SK-N-SH (cell line): ENCODE measurements at regions not wholly inside any gene's neighbourhood (a gene's known extent, or its start where the extent isn't known, plus 50 kb on each side); places are given as distances from the start of the nearest gene placed in this dataset.

ENCODE experiments used
- CTCF ChIA-PET: fragments of 300-600, 350-600 bp; formaldehyde crosslinking; extraction: SDS; loops from one replicate; lab custom pipeline; 2021; lab: Yijun Ruan, JAX
- POLR2A ChIA-PET: fragments of 350-600 bp; sonication (Branson Sonifier 250); formaldehyde crosslinking; extraction: SDS; loops from one replicate; lab custom pipeline; 2020; ENCODE audit warnings: antibody characterized with exemption, inconsistent platforms; lab: Yijun Ruan, JAX
- DNase-seq: peaks from one replicate; pipeline ENCODE4 v3.0.0; 2012
- H2AFZ ChIP-seq: fragments of 200-600 bp; sonication (generic); 2 replicates; pipeline ENCODE4 v1.8.1; 2016; ENCODE audit warnings: antibody characterized with exemption, mild to moderate bottlenecking, low read depth
- H3F3A ChIP-seq: fragments of 200-600 bp; sonication (generic); replicated peaks from 2 replicates; pipeline ENCODE3; 2016; ENCODE audit warnings: antibody characterized with exemption, mild to moderate bottlenecking; ENCODE audit not compliant: insufficient read depth
- H3K27ac ChIP-seq, 2 experiments: fragments of 200-500 bp in 1 of 2; fragments of 200-600 bp in 1 of 2; sonication (Bioruptor generic) in 1 of 2; sonication (generic), shearing (Covaris generic) in 1 of 2; 2 replicates each; pipeline versions ENCODE4 v1.5.1 to v1.6.1; 2014 to 2016; ENCODE audit warnings: low read depth in 2 of 2, inconsistent platforms in 1 of 2, low read length in 1 of 2, mild to moderate bottlenecking in 1 of 2, mixed read lengths in 1 of 2
- H3K27me3 ChIP-seq: fragments of 200-600 bp; sonication (generic), shearing (Covaris generic); 2 replicates; pipeline ENCODE4 v1.6.1; 2016; ENCODE audit warnings: mixed run types; ENCODE audit not compliant: insufficient read depth
- H3K36me3 ChIP-seq, 2 experiments: fragments of 200-500 bp in 1 of 2; fragments of 200-600 bp in 1 of 2; sonication (Bioruptor generic) in 1 of 2; sonication (generic) in 1 of 2; replicated peaks in 1 of 2; 2 replicates each; pipeline versions ENCODE3 to v1.5.1; 2014 to 2016; ENCODE audit warnings: low read length in 1 of 2, mild to moderate bottlenecking in 1 of 2; ENCODE audit not compliant: insufficient read depth in 2 of 2, control insufficient read depth in 1 of 2
- H3K4me1 ChIP-seq, 2 experiments: fragments of 200-500 bp in 1 of 2; fragments of 200-600 bp in 1 of 2; sonication (Bioruptor generic) in 1 of 2; sonication (generic), shearing (Covaris generic) in 1 of 2; 2 replicates each; pipeline versions ENCODE4 v1.5.1 to v1.6.1; 2014 to 2016; ENCODE audit warnings: low read depth in 1 of 2, low read length in 1 of 2, mixed run types in 1 of 2; ENCODE audit not compliant: insufficient read depth in 2 of 2, control insufficient read depth in 1 of 2
- H3K4me2 ChIP-seq: fragments of 200-600 bp; sonication (generic), shearing (Covaris generic); 2 replicates; pipeline ENCODE4 v1.6.1; 2017; ENCODE audit warnings: mixed run types
- H3K4me3 ChIP-seq, 2 experiments: fragments of 200-500 bp in 1 of 2; fragments of 200-600 bp in 1 of 2; sonication (Bioruptor generic) in 1 of 2; sonication (generic), shearing (Covaris generic) in 1 of 2; 2 replicates each; pipeline versions ENCODE4 v1.5.1 to v1.8.1; 2014 to 2016; ENCODE audit warnings: low read depth in 2 of 2, inconsistent platforms in 1 of 2, low read length in 1 of 2, mild to moderate bottlenecking in 1 of 2, mixed read lengths in 1 of 2, moderate library complexity in 1 of 2
- H3K79me2 ChIP-seq: fragments of 200-600 bp; sonication (generic); 2 replicates; pipeline ENCODE4 v1.8.1; 2017; ENCODE audit warnings: mild to moderate bottlenecking; ENCODE audit not compliant: insufficient read depth
- H3K9ac ChIP-seq: fragments of 200-600 bp; sonication (generic); 2 replicates; pipeline ENCODE4 v1.6.1; 2017; ENCODE audit warnings: mixed run types
- H3K9me2 ChIP-seq: fragments of 200-600 bp; sonication (generic); 2 replicates; pipeline ENCODE4 v1.6.1; 2017; ENCODE audit warnings: mixed run types
- H3K9me3 ChIP-seq: fragments of 200-600 bp; sonication (generic); 2 replicates; pipeline ENCODE4 v1.6.1; 2017; ENCODE audit warnings: mixed run types, mild to moderate bottlenecking, moderate library complexity
- H4K20me1 ChIP-seq: fragments of 200-600 bp; sonication (generic); 2 replicates; pipeline ENCODE4 v1.6.1; 2017; ENCODE audit warnings: mild to moderate bottlenecking, mixed run types; ENCODE audit not compliant: insufficient read depth
- CHD2 ChIP-seq: fragments of 150-350 bp; IDR thresholded peaks from 2 replicates; pipeline ENCODE4 v1.6.1; 2018; ENCODE audit warnings: low read length; ENCODE audit not compliant: partially characterized antibody
- ELF1 ChIP-seq: IDR thresholded peaks from 2 replicates; pipeline ENCODE4 v1.4.0; 2012
- FOSL2 ChIP-seq: IDR thresholded peaks from 2 replicates; pipeline ENCODE4 v1.4.0; 2012; ENCODE audit warnings: low read depth, mild to moderate bottlenecking, moderate library complexity, borderline replicate concordance
- FOXJ3 ChIP-seq: sonication (generic); formaldehyde crosslinking; IDR thresholded peaks from 2 replicates; pipeline ENCODE4 v1.5.1; 2020; ENCODE audit warnings: mild to moderate bottlenecking, missing genetic modification reagents
- FOXM1 ChIP-seq: IDR thresholded peaks from 2 replicates; pipeline ENCODE4 v1.4.0; 2012; ENCODE audit warnings: low read depth, mild to moderate bottlenecking
- GABPA ChIP-seq: IDR thresholded peaks from 2 replicates; pipeline ENCODE4 v1.4.0; 2012; ENCODE audit warnings: low read depth, mild to moderate bottlenecking
- GATA2 ChIP-seq: sonication (generic); formaldehyde crosslinking; IDR thresholded peaks from 2 replicates; pipeline ENCODE4 v1.5.0; 2020; ENCODE audit warnings: mild to moderate bottlenecking, missing genetic modification reagents
- JUND ChIP-seq: IDR thresholded peaks from 2 replicates; pipeline ENCODE4 v1.4.0; 2012
- POLR2AphosphoS5 ChIP-seq: IDR thresholded peaks from 2 replicates; pipeline ENCODE4 v1.6.1; 2012; ENCODE audit warnings: low read depth, low read length
- REST ChIP-seq: IDR thresholded peaks from 2 replicates; pipeline ENCODE4 v1.6.1; 2012; ENCODE audit warnings: mild to moderate bottlenecking, low read depth, low read length, moderate library complexity
- RFX5 ChIP-seq: IDR thresholded peaks from 2 replicates; pipeline ENCODE4 v1.6.1; 2012; ENCODE audit warnings: mild to moderate bottlenecking, improper control_type of control experiment, low read length
- RXRA ChIP-seq: IDR thresholded peaks from 2 replicates; pipeline ENCODE4 v1.4.0; 2012; ENCODE audit warnings: low read depth, mild to moderate bottlenecking, borderline replicate concordance
- TAF1 ChIP-seq: IDR thresholded peaks from 2 replicates; pipeline ENCODE4 v1.6.1; 2012; ENCODE audit warnings: low read depth, mild to moderate bottlenecking, low read length, moderate library complexity, borderline replicate concordance
- TEAD4 ChIP-seq: IDR thresholded peaks from 2 replicates; pipeline ENCODE4 v1.4.0; 2012; ENCODE audit warnings: mild to moderate bottlenecking, borderline replicate concordance; ENCODE audit not compliant: insufficient read depth
- YY1 ChIP-seq: IDR thresholded peaks from 2 replicates; pipeline ENCODE4 v1.4.0; 2012; ENCODE audit warnings: low read depth, mild to moderate bottlenecking
- WGBS: methylation state at CpG from one replicate; pipeline ENCODE4 v1.1.6; 2017; ENCODE audit warnings: low lambda C conversion rate; 5-methylcytosine and 5-hydroxymethylcytosine counted together
- TF ChIP-seq, protein P1 (sequence below): fragments of 200-600 bp; sonication (generic); IDR thresholded peaks from 2 replicates; pipeline ENCODE4 v1.6.1; 2017; ENCODE audit warnings: antibody characterized with exemption, mild to moderate bottlenecking, moderate library complexity
- TF ChIP-seq, protein P2 (sequence below): IDR thresholded peaks from 2 replicates; pipeline ENCODE4 v1.4.0; 2012; ENCODE audit warnings: low read depth, borderline replicate concordance
- TF ChIP-seq, protein P3 (sequence below): IDR thresholded peaks from 2 replicates; pipeline ENCODE4 v1.4.0; 2012; ENCODE audit warnings: low read depth
- TF ChIP-seq, protein P4 (sequence below): IDR thresholded peaks from 2 replicates; pipeline ENCODE4 v1.4.0; 2012; ENCODE audit warnings: low read depth, borderline replicate concordance

DNA sequence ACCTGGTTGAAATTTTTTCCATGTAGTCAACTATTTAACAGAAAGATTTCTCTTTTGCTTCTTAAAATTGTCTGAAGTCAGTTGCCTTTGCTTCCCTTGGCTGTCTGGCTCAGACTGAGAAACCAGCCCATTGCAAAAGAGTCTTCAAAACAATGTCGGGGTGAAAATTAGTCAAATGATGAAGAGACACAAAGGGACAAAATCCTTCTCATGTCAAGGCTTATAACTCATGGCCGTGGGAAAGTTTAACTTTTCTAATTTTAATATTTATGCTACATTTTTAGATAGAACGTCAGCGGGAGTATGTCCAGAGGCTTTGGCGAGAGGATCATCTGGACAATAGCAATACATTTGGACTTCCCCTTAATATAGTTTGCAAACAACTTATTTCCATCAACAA lies 127.2 kb downstream of the CD164 start:
- CTCF ChIA-PET: no interaction called here
- H3K79me2 ChIP-seq: no peaks in the 10 kb centered on the region
- POLR2A ChIA-PET: no interaction called here
- DNase-seq: no peak
- no peak for TF ChIP-seq RFX5
- TF ChIP-seq YY1: no peak
- no peak for TF ChIP-seq GABPA
- no peak for TF ChIP-seq POLR2AphosphoS5
- no peak for TF ChIP-seq FOSL2
- no peak for TF ChIP-seq TAF1
- TF ChIP-seq, protein P1, sequence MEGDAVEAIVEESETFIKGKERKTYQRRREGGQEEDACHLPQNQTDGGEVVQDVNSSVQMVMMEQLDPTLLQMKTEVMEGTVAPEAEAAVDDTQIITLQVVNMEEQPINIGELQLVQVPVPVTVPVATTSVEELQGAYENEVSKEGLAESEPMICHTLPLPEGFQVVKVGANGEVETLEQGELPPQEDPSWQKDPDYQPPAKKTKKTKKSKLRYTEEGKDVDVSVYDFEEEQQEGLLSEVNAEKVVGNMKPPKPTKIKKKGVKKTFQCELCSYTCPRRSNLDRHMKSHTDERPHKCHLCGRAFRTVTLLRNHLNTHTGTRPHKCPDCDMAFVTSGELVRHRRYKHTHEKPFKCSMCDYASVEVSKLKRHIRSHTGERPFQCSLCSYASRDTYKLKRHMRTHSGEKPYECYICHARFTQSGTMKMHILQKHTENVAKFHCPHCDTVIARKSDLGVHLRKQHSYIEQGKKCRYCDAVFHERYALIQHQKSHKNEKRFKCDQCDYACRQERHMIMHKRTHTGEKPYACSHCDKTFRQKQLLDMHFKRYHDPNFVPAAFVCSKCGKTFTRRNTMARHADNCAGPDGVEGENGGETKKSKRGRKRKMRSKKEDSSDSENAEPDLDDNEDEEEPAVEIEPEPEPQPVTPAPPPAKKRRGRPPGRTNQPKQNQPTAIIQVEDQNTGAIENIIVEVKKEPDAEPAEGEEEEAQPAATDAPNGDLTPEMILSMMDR: no peak
- TF ChIP-seq RXRA: no peak
- TF ChIP-seq, protein P2, sequence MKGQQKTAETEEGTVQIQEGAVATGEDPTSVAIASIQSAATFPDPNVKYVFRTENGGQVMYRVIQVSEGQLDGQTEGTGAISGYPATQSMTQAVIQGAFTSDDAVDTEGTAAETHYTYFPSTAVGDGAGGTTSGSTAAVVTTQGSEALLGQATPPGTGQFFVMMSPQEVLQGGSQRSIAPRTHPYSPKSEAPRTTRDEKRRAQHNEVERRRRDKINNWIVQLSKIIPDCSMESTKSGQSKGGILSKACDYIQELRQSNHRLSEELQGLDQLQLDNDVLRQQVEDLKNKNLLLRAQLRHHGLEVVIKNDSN: no peak
- TF ChIP-seq REST: no peak
- TF ChIP-seq, protein P3, sequence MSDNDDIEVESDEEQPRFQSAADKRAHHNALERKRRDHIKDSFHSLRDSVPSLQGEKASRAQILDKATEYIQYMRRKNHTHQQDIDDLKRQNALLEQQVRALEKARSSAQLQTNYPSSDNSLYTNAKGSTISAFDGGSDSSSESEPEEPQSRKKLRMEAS: no peak
- no peak for TF ChIP-seq TEAD4
- TF ChIP-seq FOXJ3 (CRISPR knock-in tag): no peak
- TF ChIP-seq CHD2: no peak
- no peak for TF ChIP-seq FOXM1
- TF ChIP-seq JUND: no peak
- no peak for TF ChIP-seq ELF1
- TF ChIP-seq, protein P4, sequence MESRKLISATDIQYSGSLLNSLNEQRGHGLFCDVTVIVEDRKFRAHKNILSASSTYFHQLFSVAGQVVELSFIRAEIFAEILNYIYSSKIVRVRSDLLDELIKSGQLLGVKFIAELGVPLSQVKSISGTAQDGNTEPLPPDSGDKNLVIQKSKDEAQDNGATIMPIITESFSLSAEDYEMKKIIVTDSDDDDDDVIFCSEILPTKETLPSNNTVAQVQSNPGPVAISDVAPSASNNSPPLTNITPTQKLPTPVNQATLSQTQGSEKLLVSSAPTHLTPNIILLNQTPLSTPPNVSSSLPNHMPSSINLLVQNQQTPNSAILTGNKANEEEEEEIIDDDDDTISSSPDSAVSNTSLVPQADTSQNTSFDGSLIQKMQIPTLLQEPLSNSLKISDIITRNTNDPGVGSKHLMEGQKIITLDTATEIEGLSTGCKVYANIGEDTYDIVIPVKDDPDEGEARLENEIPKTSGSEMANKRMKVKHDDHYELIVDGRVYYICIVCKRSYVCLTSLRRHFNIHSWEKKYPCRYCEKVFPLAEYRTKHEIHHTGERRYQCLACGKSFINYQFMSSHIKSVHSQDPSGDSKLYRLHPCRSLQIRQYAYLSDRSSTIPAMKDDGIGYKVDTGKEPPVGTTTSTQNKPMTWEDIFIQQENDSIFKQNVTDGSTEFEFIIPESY: no peak
- TF ChIP-seq GATA2 (CRISPR knock-in tag): no peak
- TF ChIP-seq, all 33 proteins: peak for 0
- 89% methylated on average over 5 of the region's 5 CpGs for WGBS
- Histone ChIP-seq H3K4me2 (no peak overlapping the region), H3K9ac (no peak overlapping the region), H4K20me1 (no peaks in the 10 kb centered on the region), H3K4me3 (no peak overlapping the region), H3K27ac (no peak overlapping the region), H3F3A (peaks cover 2% of the 10 kb centered on the region), H3K36me3 (no peaks in the 10 kb centered on the region), H2AFZ (no peak overlapping the region), H3K27me3 (no peaks in the 10 kb centered on the region), H3K4me1 (peaks cover 0 to 3% of the 10 kb centered on the region in 2 experiments; a peak in 1 of 4 replicates), H3K9me3 (no peaks in the 10 kb centered on the region), H3K9me2 (0 out of 2 replicates have a peak, but pooled peaks cover 3% of the 10 kb centered on the region)
